ACC112 (cell line): ENCODE measurements at regions not wholly inside any gene's neighbourhood (a gene's known extent, or its start where the extent isn't known, plus 50 kb on each side); places are given as distances from the start of the nearest gene placed in this dataset.

Experiments used
- H2AFZ ChIP-seq: fragments of 200-600 bp; sonication (generic); one replicate; pipeline ENCODE4 v1.6.0; 2017; ENCODE audit warnings: antibody characterized with exemption, low read length; ENCODE audit not compliant: unreplicated experiment
- H3K27ac ChIP-seq: fragments of 200-600 bp; sonication (generic); 2 replicates; pipeline ENCODE4 v1.5.1; 2014; ENCODE audit warnings: low read depth, mild to moderate bottlenecking, antibody characterized with exemption, low read length, moderate library complexity
- H3K27me3 ChIP-seq: fragments of 200-600 bp; sonication (generic); 2 replicates; pipeline ENCODE4 v1.6.1; 2014; ENCODE audit warnings: mild to moderate bottlenecking, antibody characterized with exemption, low read length, moderate library complexity, mixed read lengths; ENCODE audit not compliant: insufficient read depth
- H3K36me3 ChIP-seq: fragments of 200-600 bp; sonication (generic); 2 replicates; pipeline ENCODE4 v1.6.1; 2016; ENCODE audit warnings: mild to moderate bottlenecking, antibody characterized with exemption, low read length, moderate library complexity, mixed read lengths; ENCODE audit not compliant: insufficient read depth
- H3K4me1 ChIP-seq: fragments of 200-600 bp; sonication (generic); one replicate; pipeline ENCODE4 v1.6.1; 2016; ENCODE audit warnings: low read length, mixed read lengths; ENCODE audit not compliant: insufficient read depth, unreplicated experiment, control insufficient read depth
- H3K4me3 ChIP-seq: fragments of 200-600 bp; sonication (generic); 2 replicates; pipeline ENCODE4 v1.5.1; 2014; ENCODE audit warnings: mild to moderate bottlenecking, low read depth, low read length
- H3K79me2 ChIP-seq: fragments of 200-600 bp; sonication (generic); one replicate; pipeline ENCODE4 v1.6.0; 2016; ENCODE audit warnings: low read length; ENCODE audit not compliant: control insufficient read depth, unreplicated experiment, insufficient read depth

GRCh38 chr21:41671212-41671762, 95.6 kb downstream of the RIPK4 start:
- H3K27me3 ChIP-seq: no peaks in the 10 kb centered on the region
- H3K27ac ChIP-seq: no peak overlapping the region
- H3K79me2 ChIP-seq: no peaks in the 10 kb centered on the region
- H3K4me1 ChIP-seq: no peaks in the 10 kb centered on the region
- H3K36me3 ChIP-seq: no peaks in the 10 kb centered on the region
- H2AFZ ChIP-seq: no peak overlapping the region
- no peak overlapping the region for H3K4me3 ChIP-seq

GRCh38 chr21:41670056-41670805, 96.6 kb downstream of the RIPK4 start:
- H3K27ac ChIP-seq: no peak overlapping the region
- H3K27me3 ChIP-seq: no peaks in the 10 kb centered on the region
- H3K4me3 ChIP-seq: no peak overlapping the region
- peaks cover 7% of the 10 kb centered on the region for H3K4me1 ChIP-seq
- no peaks in the 10 kb centered on the region for H3K36me3 ChIP-seq
- H3K79me2 ChIP-seq: no peaks in the 10 kb centered on the region
- H2AFZ ChIP-seq: no peak overlapping the region

GRCh38 chr21:41669533-41669830, 97.4 kb downstream of the RIPK4 start:
- no peak overlapping the region for H3K27ac ChIP-seq

GRCh38 chr21:41668686-41669532, 97.9 kb downstream of the RIPK4 start:
- H3K36me3 ChIP-seq: no peaks in the 10 kb centered on the region
- no peak overlapping the region for H3K4me3 ChIP-seq
- H3K27ac ChIP-seq: no peak overlapping the region
- peaks cover 20% of the 10 kb centered on the region for H3K4me1 ChIP-seq
- H3K27me3 ChIP-seq: no peaks in the 10 kb centered on the region
- H2AFZ ChIP-seq: no peak overlapping the region
- H3K79me2 ChIP-seq: no peaks in the 10 kb centered on the region

More at GRCh38 chr21:41669533-41669830, 97.4 kb downstream of the RIPK4 start:
- Histone ChIP-seq H3K4me3 (no peak overlapping the region), H3K27me3 (no peaks in the 10 kb centered on the region), H2AFZ (no peak overlapping the region), H3K4me1 (peaks cover 15% of the 10 kb centered on the region), H3K79me2 (no peaks in the 10 kb centered on the region), H3K36me3 (no peaks in the 10 kb centered on the region)

GRCh38 chr21:41668051-41668541, 98.8 kb downstream of the RIPK4 start:
- Histone ChIP-seq H2AFZ (no peak overlapping the region), H3K79me2 (no peaks in the 10 kb centered on the region), H3K4me1 (peaks cover 22% of the 10 kb centered on the region), H3K27me3 (no peaks in the 10 kb centered on the region), H3K36me3 (no peaks in the 10 kb centered on the region), H3K4me3 (no peak overlapping the region), H3K27ac (no peak overlapping the region)

- Histone ChIP-seq H3K4me3 (no peak overlapping the region), H2AFZ (no peak overlapping the region), H3K27me3 (no peaks in the 10 kb centered on the region), H3K27ac (no peak overlapping the region), H3K79me2 (no peaks in the 10 kb centered on the region), H3K4me1 (peaks cover 22% of the 10 kb centered on the region), H3K36me3 (no peaks in the 10 kb centered on the region)
Observed at GRCh38 chr21:41667136-41667535, 99.7 kb downstream of the RIPK4 start.

- Histone ChIP-seq H2AFZ (no peak overlapping the region), H3K36me3 (no peaks in the 10 kb centered on the region), H3K79me2 (no peaks in the 10 kb centered on the region)
Observed at GRCh38 chr21:41666641-41667081, 100.2 kb downstream of the RIPK4 start.

GRCh38 chr21:41665766-41666595, 100.9 kb downstream of the RIPK4 start:
- Histone ChIP-seq H3K27ac (peak overlapping the region; percentile 80; the same call in 1 of the 2 replicates), H3K27me3 (no peaks in the 10 kb centered on the region), H3K4me3 (no peak overlapping the region), H2AFZ (no peak overlapping the region), H3K4me1 (peaks cover 23% of the 10 kb centered on the region), H3K79me2 (no peaks in the 10 kb centered on the region), H3K36me3 (no peaks in the 10 kb centered on the region)

More at GRCh38 chr21:41666641-41667081, 100.2 kb downstream of the RIPK4 start:
- H3K4me1 ChIP-seq: peaks cover 22% of the 10 kb centered on the region
- H3K27ac ChIP-seq: no peak overlapping the region
- H3K27me3 ChIP-seq: no peaks in the 10 kb centered on the region
- H3K4me3 ChIP-seq: no peak overlapping the region

- Histone ChIP-seq H3K4me3 (peak overlapping the region; percentile 10; the same call in 1 of the 2 replicates), H3K36me3 (no peaks in the 10 kb centered on the region), H3K79me2 (no peaks in the 10 kb centered on the region), H3K4me1 (peaks cover 31% of the 10 kb centered on the region), H2AFZ (peak overlapping the region; percentile 71), H3K27ac (peak overlapping the region; percentile 80), H3K27me3 (no peaks in the 10 kb centered on the region)
Observed at GRCh38 chr21:41664881-41665765, 101.7 kb downstream of the RIPK4 start.
